Keratinocyte (primary cell): ENCODE measurements at regions not wholly inside any gene's neighbourhood (a gene's known extent, or its start where the extent isn't known, plus 50 kb on each side); places are given as distances from the start of the nearest gene placed in this dataset.

ENCODE experiments used
- CTCF ChIP-seq, 3 experiments: IDR thresholded peaks in 1 of 3; conservative IDR thresholded peaks in 1 of 3; optimal IDR thresholded peaks in 1 of 3; 2 replicates in 2 of 3; 3 replicates in 1 of 3; pipeline versions ENCODE3 to v1.5.1; 2011; ENCODE audit warnings: low read length in 3 of 3, mild to moderate bottlenecking in 3 of 3, moderate library complexity in 2 of 3, control low read depth in 1 of 3, inconsistent platforms in 1 of 3; ENCODE audit not compliant: insufficient read depth in 2 of 3; ENCODE audit errors: extremely low read depth in 1 of 3
- EZH2 ChIP-seq: IDR thresholded peaks from one replicate; pipeline ENCODE4 v1.6.1; 2012; ENCODE audit warnings: inconsistent platforms, mild to moderate bottlenecking, low read length, moderate library complexity

- TF ChIP-seq CTCF (optimal IDR thresholded peaks at IDR 0.05 in 1 of 3, IDR thresholded peaks at IDR 0.05 in 1 of 3, conservative IDR thresholded peaks at IDR 0.05 in 1 of 3; ENCODE audit: extremely low read depth in 1 of 3, insufficient read depth in 2 of 3, low read length in 3 of 3) (no peak), EZH2 (no peak)
These were observed 243.0 kb upstream of the ANO5 start for GRCh38 chr11:21949763-21950413.
